ENCODE measurements at regions not wholly inside any gene's neighbourhood (a gene's known extent, or its start where the extent isn't known, plus 50 kb on each side); places are given as distances from the start of the nearest gene placed in this dataset.

GRCh38 chr3:21892104-21892503, 141.1 kb upstream of the ZNF385D start:
- ATAC-seq (ENCODE audit: insufficient number of reproducible peaks, low FRiP score, low read depth) (no peak), DNase-seq (ENCODE audit: low spot score) (no peak)
- no peak overlapping the region for H3K27ac ChIP-seq

DNA sequence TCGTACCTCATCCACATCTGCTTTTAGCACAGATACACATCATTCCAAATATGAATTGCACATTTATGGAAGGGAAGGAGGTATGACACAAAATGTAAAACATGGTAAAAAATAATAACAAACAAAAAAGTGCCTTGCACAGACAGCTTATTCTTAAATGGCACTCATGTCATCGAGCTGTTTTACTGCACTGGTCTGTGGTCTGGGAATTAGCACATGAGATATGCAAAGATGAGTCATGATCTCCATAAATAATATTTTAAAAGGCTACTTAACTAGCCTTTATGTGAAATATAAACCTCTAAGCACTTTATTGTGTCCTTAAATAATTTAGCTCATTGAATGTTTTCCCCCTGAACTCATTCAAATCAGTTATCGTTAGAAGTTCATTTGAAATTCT, 142.2 kb upstream of the ZNF385D start:
- H3K4me1 ChIP-seq (ENCODE audit: control insufficient read depth in 1 of 2, low read depth in 2 of 2), result peaks cover 0 to 15% of the 10 kb centered on the region in 2 donors
- H3K4me3 ChIP-seq, result no peak overlapping the region
- H3K27ac ChIP-seq, result no peak overlapping the region
- H3K9me3 ChIP-seq, result no peaks in the 10 kb centered on the region
- no peak for TF ChIP-seq CTCF (IDR thresholded peaks at IDR 0.05)
- H3K36me3 ChIP-seq, result no peaks in the 10 kb centered on the region
- H3K27me3 ChIP-seq (replicated peaks; ENCODE audit: insufficient read depth), result no peaks in the 10 kb centered on the region
- ATAC-seq (ENCODE audit: insufficient number of reproducible peaks, low FRiP score, low read depth), result no peak
- no peak for DNase-seq (ENCODE audit: low spot score)

More at GRCh38 chr3:21892104-21892503, 141.1 kb upstream of the ZNF385D start:
- H3K4me1 ChIP-seq (ENCODE audit: control insufficient read depth in 1 of 2, low read depth in 2 of 2), result peaks cover 0 to 15% of the 10 kb centered on the region in 2 donors
- H3K27me3 ChIP-seq (replicated peaks; ENCODE audit: insufficient read depth), result no peaks in the 10 kb centered on the region
- H3K36me3 ChIP-seq, result no peaks in the 10 kb centered on the region
- H3K4me3 ChIP-seq, result no peak overlapping the region
- no peaks in the 10 kb centered on the region for H3K9me3 ChIP-seq
- TF ChIP-seq CTCF (IDR thresholded peaks at IDR 0.05), result no peak

DNA sequence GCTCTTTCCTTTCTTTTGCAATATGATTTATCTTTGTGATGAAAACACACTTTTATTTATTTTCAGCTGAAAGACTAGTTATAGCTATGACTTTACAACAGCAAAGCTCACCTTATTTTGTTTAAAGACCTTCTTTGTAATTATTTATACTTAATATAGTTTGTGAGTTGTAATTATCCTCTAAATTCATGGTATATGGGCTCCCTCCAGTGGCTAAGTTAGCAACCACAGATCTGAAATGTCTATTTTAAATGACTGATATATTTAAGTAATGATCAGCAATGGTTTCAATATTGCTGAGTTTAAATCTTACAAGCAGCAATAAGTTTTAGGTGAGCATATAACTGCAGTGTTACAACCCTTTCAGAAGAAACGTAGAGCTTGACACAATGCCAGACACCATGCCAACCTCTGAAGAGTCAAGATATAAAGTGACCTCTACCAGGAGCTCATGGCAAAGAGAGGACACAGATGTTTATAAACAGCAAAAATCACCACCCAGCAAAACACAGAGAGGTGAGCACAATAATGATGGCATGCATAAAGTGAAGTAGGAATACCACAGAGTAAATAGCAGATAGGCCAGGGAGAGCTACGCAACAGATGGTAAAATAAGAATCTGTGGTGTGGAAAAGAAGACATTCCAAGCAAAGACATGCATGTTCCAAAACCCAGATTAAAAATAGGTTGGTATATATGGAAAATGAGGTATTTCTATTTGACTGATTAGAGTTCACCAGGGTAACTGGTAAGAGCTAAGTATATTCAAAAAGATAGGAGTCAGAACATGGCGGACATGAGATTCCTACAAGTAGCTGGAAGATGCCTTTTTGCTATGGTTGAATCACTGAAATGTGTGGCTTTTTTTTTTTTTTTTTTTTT, 143.7 kb upstream of the ZNF385D start:
- Histone ChIP-seq H3K27me3 (replicated peaks; ENCODE audit: insufficient read depth) (no peaks in the 10 kb centered on the region), H3K4me1 (ENCODE audit: control insufficient read depth in 1 of 2, low read depth in 2 of 2) (peaks cover 0 to 15% of the 10 kb centered on the region in 2 donors), H3K27ac (no peak overlapping the region), H3K36me3 (no peaks in the 10 kb centered on the region), H3K9me3 (no peaks in the 10 kb centered on the region), H3K4me3 (no peak overlapping the region)
- DNase-seq (ENCODE audit: low spot score) (no peak), ATAC-seq (ENCODE audit: insufficient number of reproducible peaks, low FRiP score, low read depth) (no peak)
- TF ChIP-seq CTCF (IDR thresholded peaks at IDR 0.05), result peak; percentile 66

GRCh38 chr3:21898316-21898715, 147.3 kb upstream of the ZNF385D start:
- Histone ChIP-seq H3K4me1 (ENCODE audit: control insufficient read depth in 1 of 2, low read depth in 2 of 2) (peaks cover 0 to 11% of the 10 kb centered on the region in 2 donors), H3K27me3 (replicated peaks; ENCODE audit: insufficient read depth) (no peaks in the 10 kb centered on the region), H3K9me3 (no peaks in the 10 kb centered on the region), H3K36me3 (no peaks in the 10 kb centered on the region), H3K4me3 (no peak overlapping the region), H3K27ac (no peak overlapping the region)
- no peak for TF ChIP-seq CTCF (IDR thresholded peaks at IDR 0.05)
- ATAC-seq (ENCODE audit: insufficient number of reproducible peaks, low FRiP score, low read depth) (no peak), DNase-seq (ENCODE audit: low spot score) (no peak)

DNA sequence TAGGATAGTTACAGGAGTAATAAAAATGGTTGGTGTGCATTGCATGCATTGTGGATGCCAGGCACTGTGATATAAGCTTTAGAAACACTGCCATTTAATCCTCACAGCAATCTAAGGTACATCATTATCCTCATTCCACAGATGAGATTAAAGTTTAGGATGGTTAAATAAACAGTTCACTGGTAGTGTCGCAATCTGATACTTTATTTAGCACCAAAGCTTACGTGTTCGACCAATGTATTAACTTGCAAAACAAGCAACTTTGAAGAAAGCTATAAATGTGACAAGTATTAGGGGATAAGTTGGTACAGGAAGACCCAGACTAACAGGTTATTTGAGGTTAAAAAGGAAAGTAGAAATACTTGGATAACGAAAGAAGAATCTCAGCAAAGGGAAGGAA, 150.5 kb upstream of the ZNF385D start:
- ATAC-seq (ENCODE audit: insufficient number of reproducible peaks, low FRiP score, low read depth) (no peak), DNase-seq (ENCODE audit: low spot score) (no peak)
- Histone ChIP-seq H3K27me3 (replicated peaks; ENCODE audit: insufficient read depth) (no peaks in the 10 kb centered on the region), H3K36me3 (no peaks in the 10 kb centered on the region), H3K4me1 (ENCODE audit: control insufficient read depth in 1 of 2, low read depth in 2 of 2) (no peaks in the 10 kb centered on the region), H3K4me3 (no peak overlapping the region), H3K27ac (no peak overlapping the region), H3K9me3 (no peaks in the 10 kb centered on the region)
- no peak for TF ChIP-seq CTCF (IDR thresholded peaks at IDR 0.05)

All from thoracic aorta (tissue), 2 donors.